IMR-90 (cell line): ENCODE measurements at regions not wholly inside any gene's neighbourhood (a gene's known extent, or its start where the extent isn't known, plus 50 kb on each side); places are given as distances from the start of the nearest gene placed in this dataset.

Experiments used
- BHLHE40 ChIP-seq: fragments of 150-350 bp; IDR thresholded peaks from 2 replicates; pipeline ENCODE4 v1.6.1; 2016; ENCODE audit warnings: mild to moderate bottlenecking, low read depth, low read length
- CEBPB ChIP-seq: IDR thresholded peaks from 2 replicates; pipeline ENCODE4 v1.6.1; 2012; ENCODE audit warnings: low read depth, low read length, improper control_type of control experiment
- CTCF ChIP-seq: conservative IDR thresholded peaks from 2 replicates; pipeline ENCODE4 v1.5.1; 2012; ENCODE audit warnings: mild to moderate bottlenecking, low read depth, low read length, improper control_type of control experiment
- FOS ChIP-seq: fragments of 150-350 bp; IDR thresholded peaks from 2 replicates; pipeline ENCODE4 v1.6.1; 2016; ENCODE audit warnings: low read depth, low read length
- MAFK ChIP-seq: IDR thresholded peaks from 2 replicates; pipeline ENCODE4 v1.6.1; 2012; ENCODE audit warnings: low read depth, low read length, improper control_type of control experiment
- MXI1 ChIP-seq: IDR thresholded peaks from 2 replicates; pipeline ENCODE4 v1.6.1; 2012; ENCODE audit warnings: low read depth, mild to moderate bottlenecking, low read length, moderate library complexity, borderline replicate concordance
- POLR2A ChIP-seq: IDR thresholded peaks from 2 replicates; pipeline ENCODE4 v1.6.1; 2012; ENCODE audit warnings: mild to moderate bottlenecking, low read depth, low read length
- RAD21 ChIP-seq: IDR thresholded peaks from 2 replicates; pipeline ENCODE4 v1.6.1; 2012; ENCODE audit warnings: low read length, improper control_type of control experiment
- RCOR1 ChIP-seq: IDR thresholded peaks from 2 replicates; pipeline ENCODE4 v1.6.1; 2012; ENCODE audit warnings: mild to moderate bottlenecking, low read length, improper control_type of control experiment; ENCODE audit not compliant: insufficient replicate concordance
- RFX5 ChIP-seq: IDR thresholded peaks from 2 replicates; pipeline ENCODE4 v1.8.0; 2012; ENCODE audit warnings: low read depth, mild to moderate bottlenecking, low read length, moderate library complexity
- TF ChIP-seq, protein P1 (sequence below): fragments of 150-350 bp; IDR thresholded peaks from 2 replicates; pipeline ENCODE4 v1.6.1; 2016; ENCODE audit warnings: low read depth, mild to moderate bottlenecking, low read length, moderate library complexity, borderline replicate concordance
- TF ChIP-seq, protein P2 (sequence below): fragments of 150-350 bp; IDR thresholded peaks from 2 replicates; pipeline ENCODE4 v1.6.1; 2017; ENCODE audit warnings: mild to moderate bottlenecking, antibody characterized with exemption, low read length, low read depth

DNA sequence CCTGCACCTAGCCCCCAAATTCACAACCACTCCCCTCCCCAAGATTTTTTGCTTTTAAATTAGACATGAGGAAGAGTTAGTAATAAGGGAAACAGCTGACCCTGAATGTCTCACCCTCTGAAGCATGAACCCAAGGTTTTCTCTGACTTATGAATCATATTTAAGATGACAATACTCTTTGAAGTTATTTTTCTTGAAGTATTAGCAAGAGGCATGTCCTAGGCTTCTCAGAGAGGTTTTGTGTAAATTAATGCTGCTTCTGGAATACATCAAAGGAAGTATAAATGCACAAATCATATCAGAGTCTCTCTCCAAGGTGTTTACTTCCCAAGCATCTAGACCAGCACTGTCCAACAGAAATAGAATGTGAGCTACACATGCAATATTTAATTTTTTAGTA, 408.1 kb upstream of the MARCKS start:
- TF ChIP-seq CTCF, result no peak
- no peak for TF ChIP-seq POLR2A
- no peak for TF ChIP-seq RFX5
- TF ChIP-seq, protein P1, sequence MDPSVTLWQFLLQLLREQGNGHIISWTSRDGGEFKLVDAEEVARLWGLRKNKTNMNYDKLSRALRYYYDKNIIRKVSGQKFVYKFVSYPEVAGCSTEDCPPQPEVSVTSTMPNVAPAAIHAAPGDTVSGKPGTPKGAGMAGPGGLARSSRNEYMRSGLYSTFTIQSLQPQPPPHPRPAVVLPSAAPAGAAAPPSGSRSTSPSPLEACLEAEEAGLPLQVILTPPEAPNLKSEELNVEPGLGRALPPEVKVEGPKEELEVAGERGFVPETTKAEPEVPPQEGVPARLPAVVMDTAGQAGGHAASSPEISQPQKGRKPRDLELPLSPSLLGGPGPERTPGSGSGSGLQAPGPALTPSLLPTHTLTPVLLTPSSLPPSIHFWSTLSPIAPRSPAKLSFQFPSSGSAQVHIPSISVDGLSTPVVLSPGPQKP, result no peak
- no peak for TF ChIP-seq RAD21
- TF ChIP-seq MAFK, result no peak
- TF ChIP-seq BHLHE40, result no peak
- TF ChIP-seq, protein P2, sequence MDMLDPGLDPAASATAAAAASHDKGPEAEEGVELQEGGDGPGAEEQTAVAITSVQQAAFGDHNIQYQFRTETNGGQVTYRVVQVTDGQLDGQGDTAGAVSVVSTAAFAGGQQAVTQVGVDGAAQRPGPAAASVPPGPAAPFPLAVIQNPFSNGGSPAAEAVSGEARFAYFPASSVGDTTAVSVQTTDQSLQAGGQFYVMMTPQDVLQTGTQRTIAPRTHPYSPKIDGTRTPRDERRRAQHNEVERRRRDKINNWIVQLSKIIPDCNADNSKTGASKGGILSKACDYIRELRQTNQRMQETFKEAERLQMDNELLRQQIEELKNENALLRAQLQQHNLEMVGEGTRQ, result no peak
- no peak for TF ChIP-seq MXI1
- TF ChIP-seq FOS, result no peak
- TF ChIP-seq CEBPB, result no peak
- TF ChIP-seq RCOR1, result no peak
